Stimulated activated CD8-positive, alpha-beta memory T cell treated with anti-CD3 and anti-CD28 coated beads, Interleukin-15, amount 100 ng/mL, for 1 hour (primary cell): ENCODE measurements at regions not wholly inside any gene's neighbourhood (a gene's known extent, or its start where the extent isn't known, plus 50 kb on each side); places are given as distances from the start of the nearest gene placed in this dataset.

Experiments
- DNase-seq: peaks from one replicate; pipeline ENCODE4 v3.0.0-alpha.2; 2020; ENCODE audit warnings: low read depth

- DNase-seq, result no peak
Observed at GRCh38 chr6:166009385-166010031, 158.1 kb downstream of the TBXT start.

- DNase-seq, result no peak
Observed at GRCh38 chr6:166008441-166009369, 158.9 kb downstream of the TBXT start.

- DNase-seq, result no peak
Observed at GRCh38 chr6:166007349-166008263, 160.0 kb downstream of the TBXT start.

- DNase-seq, result no peak
Observed at GRCh38 chr6:166006900-166007301, 160.8 kb downstream of the TBXT start.

DNA sequence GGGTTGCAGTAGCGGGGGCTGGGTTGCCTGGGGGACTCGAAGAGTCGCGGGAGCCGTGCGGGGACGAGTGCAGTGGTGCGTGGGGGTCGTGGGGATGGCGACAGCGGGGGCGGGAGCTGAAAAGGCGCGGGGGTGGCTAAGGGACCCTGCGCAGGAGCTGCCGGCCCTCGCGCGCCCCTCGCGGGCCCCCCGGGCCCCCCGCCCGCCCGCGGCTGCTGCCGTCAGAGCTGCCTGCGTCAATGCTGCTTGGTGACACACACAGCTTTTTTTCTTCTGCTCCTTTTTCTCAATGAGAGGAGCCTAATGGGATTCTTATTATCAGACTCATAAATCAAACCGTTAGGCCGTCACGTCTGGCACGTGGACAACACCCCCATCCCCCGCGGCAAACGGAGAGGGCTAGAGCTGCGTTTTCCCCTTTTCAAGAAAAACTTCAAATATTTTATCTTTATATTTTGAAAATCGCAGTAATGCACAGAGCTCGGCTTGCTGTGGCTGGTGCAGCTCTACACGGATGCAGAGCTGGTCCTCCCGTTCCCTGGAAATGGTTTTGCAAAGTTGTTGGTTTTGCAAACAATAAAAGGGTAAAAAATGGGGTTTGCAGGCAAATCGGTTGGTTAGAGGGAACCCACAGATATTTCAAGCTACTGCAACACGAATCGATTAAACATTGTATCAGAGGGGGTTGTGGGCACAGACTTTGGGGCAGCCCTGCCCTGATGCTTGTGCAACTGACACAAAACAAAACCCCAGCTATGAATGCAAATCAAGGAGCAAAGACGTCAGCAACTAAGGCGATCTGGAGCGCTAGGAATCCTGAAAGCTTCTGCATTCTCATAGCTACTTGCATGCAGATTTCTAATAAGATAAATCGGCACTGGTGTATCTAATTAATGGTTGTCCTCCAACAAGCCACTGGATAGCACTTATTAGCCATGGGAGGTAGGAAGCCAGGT is 161.4 kb downstream of the TBXT start:
- no peak for DNase-seq

- DNase-seq, result no peak
Observed at GRCh38 chr6:166005401-166005943, 162.2 kb downstream of the TBXT start.

DNA sequence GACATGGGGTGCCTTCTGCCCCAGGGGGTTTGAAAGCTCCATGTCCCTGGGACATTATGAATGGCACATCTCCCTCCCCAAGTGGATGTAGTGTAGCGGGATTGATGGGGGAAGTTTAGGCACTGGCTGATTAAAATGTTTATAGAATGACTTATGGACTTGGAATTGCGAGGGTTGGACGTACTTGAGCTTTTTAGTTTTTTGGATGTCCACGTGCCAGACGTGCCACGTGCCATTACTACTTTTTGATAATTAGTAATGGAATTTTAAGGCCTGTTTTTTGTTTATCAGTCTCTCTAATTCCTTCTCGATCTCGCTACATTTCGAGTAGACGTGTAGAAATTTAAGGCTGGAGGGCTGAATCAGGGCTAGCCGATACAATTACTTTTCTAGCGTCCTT is 162.8 kb downstream of the TBXT start:
- DNase-seq, result no peak

DNA sequence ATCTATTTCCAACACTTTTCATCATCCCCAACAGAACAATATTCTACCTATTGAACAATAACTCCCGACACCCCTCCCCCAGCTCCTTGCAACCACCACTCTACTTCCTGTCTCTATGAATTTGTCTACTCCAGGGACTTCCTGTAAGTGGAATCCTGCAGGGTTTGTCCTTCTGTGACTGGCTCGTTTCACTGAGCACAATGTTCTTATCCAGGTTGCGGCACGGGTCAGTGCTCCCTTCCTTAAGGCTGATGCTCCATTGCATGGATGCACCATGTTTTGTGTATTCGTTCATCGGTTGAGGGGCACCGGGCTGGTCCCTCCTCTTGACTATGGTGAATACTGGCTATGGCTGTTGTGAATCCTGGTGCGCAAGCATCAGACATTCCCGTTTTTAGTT is 163.2 kb downstream of the TBXT start:
- DNase-seq, result no peak

GRCh38 chr6:166003569-166003968 is 164.1 kb downstream of the TBXT start:
- DNase-seq, result no peak

DNA sequence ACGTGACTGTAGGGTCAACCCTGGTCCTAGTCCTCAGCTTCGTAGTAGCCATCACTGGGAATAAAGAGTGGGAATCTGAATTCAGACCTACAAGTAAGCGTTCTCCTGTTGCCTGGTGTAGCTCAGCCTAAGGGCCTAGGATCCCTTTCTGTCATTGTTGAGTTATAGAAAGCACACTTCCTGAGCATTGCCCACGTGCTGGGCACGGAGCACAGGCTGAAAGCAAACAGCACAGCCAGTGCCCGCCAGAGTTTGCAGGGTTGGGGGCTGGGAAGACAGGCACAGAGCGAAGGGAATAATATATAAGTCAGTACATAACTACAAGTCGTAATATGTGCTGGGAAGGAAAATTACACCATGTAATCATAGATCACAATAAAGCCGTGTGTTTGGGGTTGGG is 166.3 kb downstream of the TBXT start:
- no peak for DNase-seq

GRCh38 chr6:165999279-165999678 is 168.4 kb downstream of the TBXT start:
- no peak for DNase-seq

GRCh38 chr6:165998072-165998471 is 169.6 kb downstream of the TBXT start:
- DNase-seq, result no peak

DNA sequence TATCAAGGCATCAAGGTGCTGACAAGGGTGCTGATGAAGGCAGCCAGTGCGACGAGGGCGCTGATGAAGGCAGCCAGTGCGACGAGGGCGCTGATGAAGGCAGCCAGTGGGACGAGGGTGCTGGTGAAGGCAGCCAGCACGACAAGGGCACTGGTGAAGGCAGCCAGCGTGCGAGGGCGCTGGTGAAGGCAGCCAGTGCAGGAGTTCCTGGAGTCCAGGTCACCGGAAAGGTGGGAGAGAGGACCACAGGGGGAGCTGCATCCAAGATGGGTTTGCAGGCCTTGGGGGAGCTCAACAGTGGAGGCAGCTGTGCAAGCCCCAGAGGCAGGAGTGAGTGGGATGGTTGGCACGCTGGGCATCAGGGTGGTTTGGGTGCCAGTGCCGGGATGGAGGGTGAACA is 176.3 kb downstream of the TBXT start:
- DNase-seq, result no peak

DNA sequence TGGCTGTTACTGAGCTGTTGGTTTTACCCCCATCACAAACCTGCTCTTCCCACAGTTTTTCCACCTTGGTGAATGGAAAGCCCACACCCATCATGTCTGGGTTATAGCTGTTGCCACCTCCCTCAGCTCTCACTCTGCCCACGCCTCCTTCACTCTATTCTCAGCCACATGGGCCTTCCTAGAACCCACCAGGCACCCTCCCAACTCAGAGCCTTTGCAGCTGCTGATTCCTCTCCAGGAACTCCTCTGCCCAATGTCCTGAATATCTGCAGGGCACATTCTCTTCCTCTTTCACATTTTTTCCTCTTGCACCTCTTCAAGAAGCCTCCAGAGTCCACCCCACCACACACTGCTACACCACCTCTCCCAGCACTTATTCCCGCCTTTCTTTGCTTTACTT is 177.4 kb downstream of the TBXT start:
- DNase-seq, result no peak

- DNase-seq, result no peak
Observed at GRCh38 chr6:165988757-165989456, 178.7 kb downstream of the TBXT start.

DNA sequence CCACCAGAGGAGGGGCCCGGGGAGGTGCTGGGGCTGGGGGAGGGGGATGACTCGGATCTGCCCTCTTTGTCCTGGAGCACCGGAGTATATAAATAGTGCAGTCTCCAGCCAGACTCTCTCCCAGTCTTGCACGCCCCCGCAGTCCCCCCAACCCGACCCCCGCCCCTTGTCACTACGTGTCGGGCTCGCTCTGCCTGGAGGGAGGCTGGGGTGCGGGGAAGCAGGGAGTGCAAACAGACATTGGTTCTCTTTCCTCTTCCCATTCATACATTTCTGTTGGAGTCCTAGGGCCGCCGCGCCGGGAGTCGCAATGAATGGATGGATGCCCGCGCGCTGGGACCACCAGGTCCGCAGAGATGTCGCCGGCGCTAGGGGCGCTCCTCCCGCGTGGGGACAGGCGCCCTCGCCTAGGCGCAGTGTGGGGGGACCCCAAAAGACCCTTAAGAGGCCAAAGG is 179.3 kb downstream of the TBXT start:
- no peak for DNase-seq

GRCh38 chr6:165987483-165988301 is 180.0 kb downstream of the TBXT start:
- no peak for DNase-seq

GRCh38 chr6:165986914-165987482 is 180.7 kb downstream of the TBXT start:
- no peak for DNase-seq

DNA sequence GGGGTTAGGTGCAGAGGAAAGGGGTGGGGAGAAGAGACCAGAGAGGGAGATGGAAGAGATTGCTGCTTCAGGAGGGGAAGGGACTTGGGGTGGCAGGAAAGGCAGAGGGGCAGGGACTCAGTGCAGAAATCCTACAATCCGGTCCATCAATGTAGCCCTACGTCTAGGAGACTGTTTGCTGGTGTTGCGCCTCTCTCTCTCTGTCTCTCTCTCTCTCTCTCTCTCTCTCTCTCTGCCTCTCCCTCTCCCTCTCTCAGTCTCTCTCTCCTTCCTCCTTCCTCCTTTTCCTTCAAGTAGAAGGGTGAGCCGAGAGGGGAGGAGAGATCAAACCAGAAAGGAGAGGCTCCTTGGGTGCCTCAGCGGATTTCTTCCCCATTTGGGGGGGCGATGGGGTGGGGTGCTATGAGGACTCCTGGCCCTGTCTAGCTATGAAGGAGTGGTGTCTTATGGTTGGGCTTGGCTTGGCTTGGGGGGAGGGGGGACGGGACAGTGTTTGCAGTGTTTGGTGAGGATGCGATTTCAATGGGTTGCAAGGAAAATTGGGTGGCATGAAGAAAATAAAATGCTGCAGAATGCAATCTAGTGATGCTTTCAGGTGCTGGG is 181.2 kb downstream of the TBXT start:
- no peak for DNase-seq
